GM12873 (cell line): ENCODE measurements at regions not wholly inside any gene's neighbourhood (a gene's known extent, or its start where the extent isn't known, plus 50 kb on each side); places are given as distances from the start of the nearest gene placed in this dataset.

Source experiments
- TF ChIP-seq, protein P1 (sequence below): IDR thresholded peaks from 2 replicates; pipeline ENCODE4 v1.5.1; 2012; ENCODE audit warnings: low read depth, mild to moderate bottlenecking, moderate library complexity, low read length, control low read depth; ENCODE audit not compliant: insufficient read depth; ENCODE audit errors: missing control alignments

DNA sequence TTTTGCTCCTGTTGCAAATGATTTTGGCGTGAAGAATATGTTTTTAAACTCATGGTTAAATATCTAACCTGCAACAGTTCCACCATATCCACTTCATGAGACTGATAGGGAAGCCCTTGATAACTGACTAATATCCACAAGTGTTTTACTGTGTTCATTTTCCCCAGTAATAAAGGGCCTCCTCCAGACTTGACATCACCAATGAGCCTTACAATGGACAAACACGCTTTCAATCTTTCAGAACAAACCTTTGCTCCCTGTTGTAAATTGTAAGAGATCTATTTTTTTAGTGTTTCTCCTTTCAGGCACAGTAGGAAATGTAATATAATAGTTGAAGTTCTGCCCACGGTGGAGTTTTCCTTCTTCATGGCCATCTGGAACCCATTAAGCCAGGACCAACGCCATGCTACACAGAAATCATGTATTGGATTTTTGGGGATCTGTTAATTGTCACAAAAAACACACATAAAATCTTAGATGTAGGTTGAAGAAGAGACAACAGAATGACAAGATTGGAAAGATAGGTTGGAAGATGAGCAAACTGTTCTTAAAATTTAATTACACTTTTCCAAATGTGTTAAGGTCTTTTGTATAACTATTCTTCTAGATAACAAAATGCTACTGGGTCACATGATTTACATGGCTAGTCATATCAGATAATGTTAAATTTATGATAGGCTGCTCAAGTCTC lies 1030.1 kb downstream of the FSTL5 start:
- TF ChIP-seq, protein P1, sequence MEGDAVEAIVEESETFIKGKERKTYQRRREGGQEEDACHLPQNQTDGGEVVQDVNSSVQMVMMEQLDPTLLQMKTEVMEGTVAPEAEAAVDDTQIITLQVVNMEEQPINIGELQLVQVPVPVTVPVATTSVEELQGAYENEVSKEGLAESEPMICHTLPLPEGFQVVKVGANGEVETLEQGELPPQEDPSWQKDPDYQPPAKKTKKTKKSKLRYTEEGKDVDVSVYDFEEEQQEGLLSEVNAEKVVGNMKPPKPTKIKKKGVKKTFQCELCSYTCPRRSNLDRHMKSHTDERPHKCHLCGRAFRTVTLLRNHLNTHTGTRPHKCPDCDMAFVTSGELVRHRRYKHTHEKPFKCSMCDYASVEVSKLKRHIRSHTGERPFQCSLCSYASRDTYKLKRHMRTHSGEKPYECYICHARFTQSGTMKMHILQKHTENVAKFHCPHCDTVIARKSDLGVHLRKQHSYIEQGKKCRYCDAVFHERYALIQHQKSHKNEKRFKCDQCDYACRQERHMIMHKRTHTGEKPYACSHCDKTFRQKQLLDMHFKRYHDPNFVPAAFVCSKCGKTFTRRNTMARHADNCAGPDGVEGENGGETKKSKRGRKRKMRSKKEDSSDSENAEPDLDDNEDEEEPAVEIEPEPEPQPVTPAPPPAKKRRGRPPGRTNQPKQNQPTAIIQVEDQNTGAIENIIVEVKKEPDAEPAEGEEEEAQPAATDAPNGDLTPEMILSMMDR = no peak

DNA sequence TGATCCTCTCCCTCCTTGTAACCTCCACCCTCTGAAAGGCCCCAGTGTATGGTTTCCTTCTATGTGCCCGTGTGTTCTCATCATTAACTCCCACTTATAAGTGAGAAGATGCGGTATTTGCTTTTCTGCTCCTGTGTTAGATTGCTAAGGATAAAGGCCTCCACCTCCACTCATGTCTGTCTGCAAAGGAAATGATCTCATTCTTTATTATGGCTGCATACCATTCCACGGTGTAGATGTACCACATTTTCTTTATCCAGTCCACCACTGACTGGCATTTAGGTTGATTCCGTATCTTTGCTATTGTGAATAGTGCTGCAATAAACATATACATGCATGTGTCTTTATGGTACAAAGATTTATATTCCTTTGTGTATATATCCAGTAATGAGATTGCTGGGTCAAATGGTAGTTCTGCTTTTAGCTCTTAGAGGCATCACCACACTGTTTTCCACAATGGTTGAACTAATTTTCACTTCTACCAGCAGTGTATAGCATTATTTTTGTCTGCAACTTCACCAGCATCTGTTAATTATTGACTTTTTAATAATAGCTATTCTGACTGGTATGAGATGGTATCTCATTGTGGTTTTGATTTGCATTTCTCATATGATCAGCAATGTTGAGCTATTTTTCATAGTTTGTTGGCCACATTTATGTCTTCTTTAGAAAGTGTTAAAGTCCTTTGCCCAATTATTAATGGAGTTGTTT lies 1030.9 kb downstream of the FSTL5 start:
- TF ChIP-seq, protein P1 = no peak

DNA sequence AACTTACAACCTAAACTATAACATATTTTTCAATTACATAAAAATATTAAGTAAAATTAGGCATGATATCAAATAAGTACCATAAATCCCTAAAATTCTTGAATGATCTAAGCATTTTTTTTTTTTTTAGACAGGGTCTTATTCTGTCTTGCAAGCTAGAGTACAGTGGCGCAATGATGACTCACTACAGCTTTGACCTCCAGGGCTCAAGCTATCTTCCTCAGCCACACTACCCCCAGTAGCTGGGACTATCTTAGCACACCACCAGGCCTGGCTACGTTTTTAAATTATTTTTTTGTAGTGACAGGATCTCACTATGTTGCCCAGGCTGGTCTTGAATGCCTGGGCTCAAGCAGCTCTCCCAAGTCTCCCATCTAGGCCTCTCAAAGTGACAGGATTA lies 1042.3 kb downstream of the FSTL5 start:
- TF ChIP-seq, protein P1 = no peak

DNA sequence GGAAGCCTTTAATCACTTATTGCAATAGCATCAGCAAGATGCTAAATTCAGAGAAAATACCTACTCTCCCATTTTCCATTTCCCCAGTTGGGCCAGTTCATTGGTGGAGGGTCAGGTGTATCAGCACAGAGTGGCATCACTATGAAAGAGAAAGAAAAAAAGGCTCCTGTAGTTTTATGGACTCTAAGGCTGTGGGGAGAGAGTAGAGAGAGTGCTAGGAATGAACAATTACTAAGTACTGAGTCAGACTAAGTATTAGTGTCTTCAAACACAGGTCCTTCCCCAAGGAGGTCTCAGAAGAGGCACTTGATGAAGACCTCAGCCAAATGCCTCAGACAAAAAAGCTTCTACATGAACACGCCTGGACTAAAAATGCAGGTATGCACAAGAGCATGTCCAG lies 1061.9 kb downstream of the FSTL5 start:
- TF ChIP-seq, protein P1 = no peak

DNA sequence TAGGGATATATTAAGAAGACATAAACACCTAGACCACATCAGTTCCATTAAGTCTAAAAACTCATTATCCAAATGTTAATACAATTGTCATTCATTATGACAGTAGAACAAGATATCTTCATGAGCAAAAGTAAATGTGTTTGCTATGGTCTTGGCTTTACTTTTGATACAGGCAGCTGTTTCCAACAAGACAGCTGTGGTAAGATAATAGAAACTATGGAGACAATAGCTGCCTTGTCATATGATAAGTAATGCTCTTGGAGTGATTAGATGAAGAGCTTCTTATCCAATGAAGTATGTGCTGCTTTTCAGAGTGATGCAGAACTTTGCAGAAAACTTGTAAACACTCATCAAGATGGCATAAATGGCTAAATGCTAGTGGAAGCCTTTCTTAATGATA lies 1066.0 kb downstream of the FSTL5 start:
- TF ChIP-seq, protein P1 = no peak

DNA sequence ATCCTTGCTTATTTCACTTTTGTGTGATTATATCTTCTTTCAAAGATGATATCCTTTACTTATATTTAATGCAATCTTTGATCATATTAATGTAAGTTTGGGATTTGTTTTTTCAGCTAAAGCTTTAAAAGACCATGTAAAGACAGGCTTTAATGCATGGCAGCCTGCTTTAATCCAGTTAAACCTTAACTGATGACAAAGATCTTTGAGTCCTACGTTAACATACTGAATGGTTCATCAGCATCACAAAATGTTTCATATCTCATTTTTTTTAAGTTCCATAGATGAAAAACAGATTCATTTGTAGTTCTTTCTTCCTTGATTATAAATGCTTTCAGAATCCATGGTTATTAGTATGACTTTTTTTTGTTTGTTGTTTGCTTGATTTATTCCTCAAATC lies 1102.8 kb downstream of the FSTL5 start:
- TF ChIP-seq, protein P1 = no peak
